ENCODE measurements at regions not wholly inside any gene's neighbourhood (a gene's known extent, or its start where the extent isn't known, plus 50 kb on each side); places are given as distances from the start of the nearest gene placed in this dataset.

- TF ChIP-seq TAF1 (IDR thresholded peaks at IDR 0.05; ENCODE audit: borderline replicate concordance, insufficient read depth, low read length) (no peak), REST (IDR thresholded peaks at IDR 0.05; ENCODE audit: insufficient read depth in 1 of 2, low read depth in 2 of 2, low read length in 2 of 2) (no peak), FOXP2 (optimal IDR thresholded peaks at IDR 0.05; ENCODE audit: borderline replicate concordance, extremely low read depth, extremely low read length, insufficient read depth) (no peak), POLR2AphosphoS5 (IDR thresholded peaks at IDR 0.05; ENCODE audit: low read depth, low read length) (no peak)
Measured at GRCh38 chr15:81544385-81544784, 170.4 kb upstream of the TMC3 start.

Data from PFSK-1 (cell line).